Colon (tissue), 2 donors: ENCODE measurements at regions not wholly inside any gene's neighbourhood (a gene's known extent, or its start where the extent isn't known, plus 50 kb on each side); places are given as distances from the start of the nearest gene placed in this dataset.
"Not testable (repeated sequence)": the region's sequence is repeated elsewhere in the genome, so short reads cannot be mapped to it uniquely, and the experiment has no call there.

Source experiments
- FAIRE-seq: peaks from 2 replicates; lab custom pipeline; 2012; peaks lifted over from hg19 to GRCh38; lab: Jason Lieb, UNC
- donor health status: control.
- donor health status: control.

DNA sequence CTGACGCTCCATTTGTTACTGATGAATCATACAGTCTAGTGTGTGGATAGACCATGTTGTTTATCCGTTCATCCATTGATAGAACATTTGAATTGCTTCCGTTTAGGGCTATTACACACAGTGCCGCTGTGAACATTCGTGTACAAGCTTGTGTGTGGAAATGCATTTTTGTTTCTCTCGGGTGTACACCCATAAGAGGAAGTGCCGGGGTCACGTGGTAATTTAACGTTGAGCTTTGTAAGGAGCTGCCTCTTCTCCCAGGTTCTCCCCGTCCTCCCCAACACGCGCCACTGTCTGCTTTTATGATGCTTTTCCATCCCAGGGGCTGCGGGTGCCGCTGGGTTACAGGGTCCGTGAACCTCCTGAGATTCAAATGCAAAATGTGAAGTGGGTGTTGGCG lies 142.3 kb downstream of the IGLL1 start:
- FAIRE-seq: no peak

DNA sequence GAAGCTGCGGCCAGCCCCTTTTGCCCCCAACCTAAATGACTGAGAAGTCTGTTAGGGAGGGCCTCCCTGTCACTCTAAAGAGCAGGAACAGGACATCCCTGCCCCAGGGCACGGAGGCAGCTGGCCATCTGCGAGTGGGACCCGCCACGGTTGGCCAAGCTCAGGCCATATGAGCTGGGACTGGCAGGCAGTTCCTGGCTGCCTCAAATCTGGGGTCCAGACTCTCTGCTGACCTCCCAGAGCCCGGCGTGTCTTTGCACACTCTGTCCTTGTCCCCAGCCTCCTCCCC lies 143.0 kb downstream of the IGLL1 start:
- FAIRE-seq: not testable (repeated sequence)

DNA sequence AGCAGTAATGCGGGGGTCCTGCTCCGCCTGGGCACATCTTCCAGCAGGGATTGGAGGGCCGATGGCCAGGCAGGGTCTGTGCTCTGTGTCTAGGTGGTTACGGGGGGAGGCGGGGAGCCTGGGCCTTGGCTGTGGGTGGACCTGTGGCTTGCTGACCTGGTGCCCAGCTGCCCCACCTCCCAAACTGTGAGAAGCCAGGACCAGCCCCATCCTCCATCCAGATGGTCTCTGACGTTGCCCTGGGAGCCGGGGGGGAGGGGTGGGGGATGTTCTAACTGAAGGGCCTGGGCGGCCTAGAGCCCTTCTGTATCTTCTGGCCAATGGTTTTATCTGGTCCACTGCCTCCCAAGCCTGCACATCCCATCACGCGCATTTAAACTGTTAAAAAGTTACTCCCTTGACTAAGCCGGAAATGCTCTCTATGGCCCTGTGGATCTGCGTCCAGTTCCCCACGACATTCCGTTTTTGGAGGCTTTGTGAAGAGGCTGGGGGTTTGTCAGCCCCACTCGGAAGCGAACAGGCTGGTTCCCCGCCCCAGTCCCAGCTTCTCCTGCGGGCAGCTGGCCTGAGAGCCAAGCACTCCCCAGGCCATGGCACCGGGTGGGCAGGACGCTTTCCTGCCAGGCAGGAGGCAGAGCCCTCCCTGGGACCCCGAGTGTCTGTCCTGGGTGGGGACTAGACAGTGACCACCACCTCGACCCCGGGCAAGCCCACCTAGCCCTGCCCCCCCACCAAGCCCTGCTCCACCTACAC lies 143.6 kb downstream of the IGLL1 start:
- FAIRE-seq: not testable (repeated sequence)

DNA sequence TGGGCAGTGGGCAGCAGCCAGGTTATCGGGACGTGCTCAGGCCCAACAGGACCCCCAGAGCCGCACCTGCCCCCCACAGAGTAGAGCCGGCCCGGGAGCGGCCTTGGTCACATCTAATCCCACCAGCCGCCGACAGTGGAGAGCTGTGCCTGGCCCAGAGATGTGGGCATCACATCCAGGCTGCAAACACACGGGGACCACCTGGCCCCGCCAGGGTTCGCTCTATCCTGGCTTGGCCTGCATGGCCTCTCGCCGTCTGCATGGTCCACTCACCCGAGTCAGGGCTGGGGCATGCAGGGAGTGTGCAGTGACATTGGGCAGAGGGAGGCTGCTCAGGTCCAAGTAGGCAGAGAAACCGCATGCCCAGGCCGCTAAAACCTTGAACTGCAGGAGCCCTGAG lies 144.9 kb downstream of the IGLL1 start:
- FAIRE-seq: not testable (repeated sequence)

DNA sequence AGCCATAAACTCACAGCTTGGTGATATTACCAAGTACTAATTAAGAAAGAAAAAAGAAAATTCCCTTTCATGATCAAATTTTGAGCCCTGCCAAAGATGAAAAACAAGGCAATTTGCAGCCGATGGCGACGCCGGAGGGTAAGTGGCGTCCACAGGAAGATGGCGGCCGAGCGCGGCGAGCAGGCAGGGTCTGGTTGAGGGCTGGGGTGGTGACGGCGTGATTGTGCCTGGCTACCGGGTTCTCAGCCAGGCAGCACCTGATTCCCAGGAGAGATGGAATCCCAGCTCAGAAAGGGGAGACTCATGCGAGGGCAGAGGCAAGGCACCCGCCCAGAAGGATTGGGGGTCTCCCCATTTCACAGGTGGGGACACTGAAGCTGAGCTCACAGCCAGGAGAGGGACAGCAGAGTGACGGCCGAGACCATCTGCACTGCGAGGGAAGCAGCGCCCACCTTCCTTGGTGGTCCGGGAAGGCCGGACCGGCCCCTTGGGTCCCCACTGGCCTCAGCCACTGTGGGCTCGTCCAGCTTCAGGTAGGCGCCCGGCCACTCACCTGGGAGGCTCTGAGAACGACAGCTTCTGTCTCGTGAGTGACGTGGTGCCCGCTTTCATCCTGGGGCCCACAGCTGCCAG lies 145.8 kb downstream of the IGLL1 start:
- not testable (repeated sequence) for FAIRE-seq

DNA sequence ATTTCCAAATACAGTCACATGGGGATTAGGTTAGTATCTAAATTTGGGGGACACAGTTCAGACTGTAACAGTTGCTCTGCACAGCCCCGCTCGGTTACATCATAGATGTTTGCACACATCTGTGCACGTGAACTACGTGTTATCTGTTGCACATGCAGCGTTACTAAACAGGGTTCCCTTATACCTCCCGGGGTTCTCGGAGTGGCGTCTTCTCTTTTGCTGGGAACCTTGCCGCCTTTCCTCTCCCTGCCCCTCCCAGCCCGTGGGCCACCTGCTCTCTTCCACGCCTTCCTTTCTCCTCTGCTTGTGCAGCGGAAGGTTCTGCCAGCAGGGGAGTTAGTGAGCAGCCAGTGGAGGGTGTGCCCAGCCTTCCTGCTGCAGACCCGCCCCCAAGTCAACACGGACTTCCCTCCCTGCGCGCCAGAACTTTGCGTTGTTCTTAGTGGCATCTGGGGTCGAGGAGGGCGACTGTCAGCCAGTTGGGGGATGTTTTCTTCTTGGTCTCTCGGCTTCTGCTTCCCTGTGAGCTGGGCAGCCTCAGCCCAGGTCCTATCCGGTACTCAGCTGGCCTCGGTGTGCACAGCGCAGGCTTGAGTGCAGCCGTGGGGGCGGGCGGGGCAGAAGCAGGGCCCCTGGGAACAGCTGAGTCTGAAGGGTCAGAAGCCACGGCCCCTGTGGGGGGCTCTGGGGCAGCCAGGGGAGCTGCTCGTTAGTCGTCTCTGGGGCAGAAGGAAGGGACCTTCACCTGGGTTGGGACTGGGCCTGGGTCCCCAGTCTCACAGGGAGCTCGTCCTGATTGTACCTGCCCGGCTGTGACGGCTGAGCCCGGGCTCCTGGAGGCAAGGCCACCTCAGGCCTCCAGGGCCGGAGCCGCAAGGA lies 146.7 kb downstream of the IGLL1 start:
- FAIRE-seq: not testable (repeated sequence)

DNA sequence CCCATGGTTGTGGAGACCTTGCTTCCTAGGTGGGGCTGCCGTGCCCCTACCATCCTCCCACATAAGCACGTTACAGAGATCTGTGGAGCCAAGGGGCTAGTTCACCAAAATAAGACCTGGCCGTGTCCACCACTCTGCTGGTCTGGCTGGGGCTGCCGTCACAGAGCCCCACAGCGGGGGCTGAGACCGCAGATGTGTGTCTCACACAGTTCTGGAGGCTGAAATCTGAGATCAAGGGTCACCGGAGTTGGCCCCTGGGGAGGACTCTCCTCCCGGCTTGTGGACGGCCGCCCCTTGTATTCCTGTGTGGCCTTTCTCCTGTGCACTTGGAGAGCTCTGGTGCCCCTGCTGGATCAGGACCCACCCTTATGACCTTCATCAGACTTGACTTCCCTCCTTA lies 147.4 kb downstream of the IGLL1 start:
- FAIRE-seq: not testable (repeated sequence)

DNA sequence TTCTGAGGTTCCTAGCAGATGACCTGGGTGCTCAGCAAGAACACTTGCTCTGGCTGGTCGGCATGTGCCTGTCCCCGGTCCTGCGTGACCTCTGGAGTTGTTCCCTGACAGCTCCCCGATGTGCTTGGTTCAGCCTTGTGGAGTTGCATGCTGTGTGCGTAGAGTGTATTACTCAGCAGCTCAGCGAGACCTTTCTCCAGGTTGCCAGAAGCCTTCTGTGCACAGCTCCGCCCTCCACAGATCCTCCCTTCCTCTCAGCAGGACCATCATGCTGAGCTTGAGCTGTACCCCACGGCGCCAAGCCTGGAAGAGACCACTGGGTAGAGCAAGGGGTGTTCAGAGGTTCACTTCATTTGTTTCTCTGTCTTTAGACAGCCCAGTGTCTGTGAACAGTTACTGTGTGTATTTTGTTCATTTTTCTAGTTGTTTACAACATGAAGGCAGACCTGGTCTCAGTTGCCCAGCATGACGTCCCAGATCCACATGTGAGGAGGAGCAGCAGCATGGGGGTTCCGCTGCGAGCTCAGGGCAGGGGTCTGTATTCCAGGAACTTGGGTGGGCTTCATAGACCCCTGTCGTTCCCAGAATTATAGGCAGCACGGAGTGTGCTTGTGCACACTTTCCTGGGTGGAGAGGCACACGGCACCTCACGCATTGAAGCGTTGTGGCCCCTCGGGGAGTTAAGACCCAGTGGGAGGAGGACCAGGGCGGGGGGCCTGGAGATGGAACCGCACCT lies 148.6 kb downstream of the IGLL1 start:
- no peak for FAIRE-seq

DNA sequence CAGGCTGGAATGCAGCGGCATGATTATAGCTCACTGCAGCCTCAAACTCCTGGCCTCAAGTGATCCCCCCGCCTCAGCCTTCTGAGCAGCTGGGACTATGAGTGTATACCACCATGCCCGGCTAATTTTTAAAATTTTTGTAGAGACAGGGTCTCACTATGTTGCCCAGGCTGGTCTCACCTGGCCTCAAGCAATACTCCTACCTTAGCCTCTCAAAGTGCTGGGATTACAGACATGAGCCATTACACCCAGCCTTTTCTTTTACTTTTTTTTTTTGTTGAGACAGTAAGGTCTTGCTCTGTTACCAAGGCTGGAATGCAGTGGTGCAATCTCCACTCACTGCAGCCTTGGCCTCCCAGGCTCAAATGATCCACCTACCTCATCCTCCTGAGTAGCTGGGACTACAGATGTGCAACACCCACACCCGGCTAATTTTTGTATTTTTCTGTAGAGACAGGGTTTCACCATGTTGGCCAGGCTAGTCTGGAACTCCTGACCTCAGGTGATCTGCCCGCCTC lies 155.5 kb downstream of the IGLL1 start:
- FAIRE-seq: not testable (repeated sequence)

DNA sequence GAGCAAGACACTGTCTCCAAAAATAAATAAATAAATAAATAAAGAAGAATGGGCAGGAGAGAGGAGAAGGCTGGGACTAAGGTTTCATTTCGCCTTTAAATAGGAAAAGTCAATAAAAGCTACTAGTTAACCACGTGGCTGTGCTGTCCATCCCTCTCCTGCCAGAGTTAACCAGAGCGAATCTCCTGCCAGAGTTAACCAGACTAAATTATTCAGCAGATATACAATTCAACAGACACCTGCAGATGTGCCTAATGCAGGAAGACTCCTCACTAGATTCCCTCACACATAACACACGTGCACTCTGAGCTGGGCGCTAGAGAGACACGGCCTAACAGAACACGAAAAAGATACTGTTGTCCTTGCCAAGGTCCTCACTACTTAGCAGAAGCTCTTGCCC lies 156.1 kb downstream of the IGLL1 start:
- no peak for FAIRE-seq

DNA sequence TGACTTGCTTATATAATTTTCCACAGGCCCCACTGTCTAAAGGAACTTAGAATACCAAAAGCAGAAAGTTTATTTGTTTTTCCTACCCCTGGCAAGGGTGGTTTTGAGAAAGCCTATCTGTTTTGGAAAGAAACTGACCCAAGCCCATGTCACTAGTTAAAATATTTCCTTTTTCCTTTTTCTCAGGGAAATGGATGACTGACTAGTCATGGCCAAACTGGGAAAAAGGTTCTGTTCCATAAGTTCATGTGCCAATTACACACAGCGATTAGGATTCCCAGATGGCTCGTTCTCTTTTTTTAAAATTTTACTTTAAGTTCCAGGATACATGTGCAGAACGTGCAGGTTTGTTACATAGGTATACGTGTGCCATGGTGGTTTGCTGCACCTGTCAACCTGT lies 157.8 kb downstream of the IGLL1 start:
- not testable (repeated sequence) for FAIRE-seq

DNA sequence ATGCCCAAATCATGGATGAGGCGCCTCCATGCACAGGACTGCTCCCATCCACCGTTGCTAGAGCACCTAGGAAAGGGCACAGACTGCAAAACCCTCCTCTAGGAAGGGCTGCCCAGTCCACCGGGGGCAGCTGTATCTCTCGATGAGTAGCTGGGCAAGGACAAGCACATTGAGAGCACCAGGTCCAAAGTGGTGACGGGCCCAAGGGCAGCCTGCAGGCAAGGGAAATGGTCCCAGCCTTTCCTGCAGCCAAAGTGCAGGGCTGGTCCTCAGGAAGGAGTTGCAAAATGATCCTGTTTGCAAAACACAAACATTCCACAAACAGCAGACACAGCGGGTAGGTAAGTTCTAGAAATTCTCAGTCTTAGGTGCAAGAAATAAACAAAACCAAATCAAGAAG lies 158.8 kb downstream of the IGLL1 start:
- not testable (repeated sequence) for FAIRE-seq

DNA sequence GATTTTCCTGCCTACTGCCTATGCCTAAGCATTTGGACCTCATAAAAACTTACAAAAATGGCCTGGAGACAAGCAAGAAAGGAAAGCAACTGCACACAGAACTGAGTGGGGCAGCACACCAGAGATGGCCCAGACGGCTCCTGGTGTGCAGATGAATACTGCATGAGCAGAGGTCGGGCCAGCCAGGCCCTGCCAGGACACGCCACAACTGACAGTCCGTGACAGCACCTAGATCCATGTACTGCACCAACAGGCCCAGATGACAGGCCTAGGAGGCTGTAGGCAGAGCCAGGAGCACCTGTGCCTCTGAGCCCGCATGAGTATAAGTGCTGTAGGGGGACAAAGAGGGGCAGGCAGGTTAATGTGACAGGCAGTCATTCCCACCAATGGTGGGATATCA lies 160.2 kb downstream of the IGLL1 start:
- no peak for FAIRE-seq

DNA sequence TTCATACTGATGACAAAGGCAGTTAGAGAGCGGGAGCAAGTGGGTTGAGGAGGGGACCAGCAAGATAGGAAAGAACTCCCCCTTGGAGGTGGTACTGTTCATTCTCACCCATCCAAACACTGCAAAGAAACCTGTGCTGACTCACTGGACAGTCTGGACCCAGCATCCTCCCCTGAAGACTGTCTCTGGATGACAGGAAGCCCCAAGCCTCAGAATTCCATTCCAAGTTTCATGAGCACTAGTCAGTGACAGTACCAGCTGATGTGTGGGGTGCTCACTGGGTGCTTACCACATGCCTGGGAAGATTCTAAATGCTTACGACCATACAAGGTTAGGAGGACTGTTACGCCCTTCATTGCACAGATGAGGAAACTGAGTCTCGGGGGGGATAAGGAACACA lies 160.9 kb downstream of the IGLL1 start:
- FAIRE-seq: no peak

DNA sequence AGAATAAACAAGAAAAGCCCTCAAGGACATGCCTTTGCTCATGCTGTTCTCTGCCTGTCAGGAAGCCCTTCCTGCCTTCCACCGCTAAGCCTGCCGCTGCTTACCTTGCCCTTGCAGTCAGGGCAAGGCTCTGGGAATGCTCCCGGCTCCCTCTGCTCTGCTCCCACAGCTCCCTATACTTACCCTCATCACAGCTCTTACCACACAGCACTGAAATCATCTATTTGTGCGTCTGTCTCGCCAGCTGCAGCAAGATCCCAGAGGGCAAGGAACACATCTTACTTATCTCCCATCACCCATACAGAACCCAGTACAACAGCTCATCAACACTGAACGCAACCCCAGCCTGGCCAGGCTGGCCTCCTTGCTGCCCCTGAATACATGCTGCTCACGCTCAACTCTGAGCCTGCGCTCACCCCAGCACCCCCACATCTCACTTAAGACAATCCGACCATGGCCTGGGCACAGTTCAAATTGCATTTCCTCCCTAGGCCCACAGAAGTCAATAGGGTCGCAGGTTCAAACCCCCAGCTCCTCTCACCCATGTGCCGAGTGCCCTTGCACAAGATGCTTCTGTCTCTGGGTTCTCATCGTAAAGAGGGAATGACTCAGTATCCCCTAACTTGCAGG lies 161.8 kb downstream of the IGLL1 start:
- FAIRE-seq: no peak

DNA sequence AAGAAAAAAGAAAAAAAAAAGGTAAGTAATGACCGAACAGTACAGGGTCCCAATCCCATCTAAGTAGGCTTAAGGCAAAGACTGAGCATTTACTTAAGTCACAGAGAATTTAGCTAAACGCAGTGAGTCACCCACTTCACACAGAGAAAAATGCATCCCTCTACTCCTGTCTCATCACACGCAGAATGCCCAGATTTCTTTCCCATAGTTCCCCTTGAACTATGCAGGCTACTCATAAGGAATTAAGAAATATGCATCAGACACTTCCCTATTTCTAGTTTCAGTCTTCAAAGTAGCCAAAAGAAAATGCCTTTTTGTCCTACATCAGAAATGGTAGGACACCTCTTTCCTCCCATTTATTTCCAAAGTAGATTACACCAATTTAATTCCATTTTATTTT lies 162.8 kb downstream of the IGLL1 start:
- FAIRE-seq: not testable (repeated sequence)

DNA sequence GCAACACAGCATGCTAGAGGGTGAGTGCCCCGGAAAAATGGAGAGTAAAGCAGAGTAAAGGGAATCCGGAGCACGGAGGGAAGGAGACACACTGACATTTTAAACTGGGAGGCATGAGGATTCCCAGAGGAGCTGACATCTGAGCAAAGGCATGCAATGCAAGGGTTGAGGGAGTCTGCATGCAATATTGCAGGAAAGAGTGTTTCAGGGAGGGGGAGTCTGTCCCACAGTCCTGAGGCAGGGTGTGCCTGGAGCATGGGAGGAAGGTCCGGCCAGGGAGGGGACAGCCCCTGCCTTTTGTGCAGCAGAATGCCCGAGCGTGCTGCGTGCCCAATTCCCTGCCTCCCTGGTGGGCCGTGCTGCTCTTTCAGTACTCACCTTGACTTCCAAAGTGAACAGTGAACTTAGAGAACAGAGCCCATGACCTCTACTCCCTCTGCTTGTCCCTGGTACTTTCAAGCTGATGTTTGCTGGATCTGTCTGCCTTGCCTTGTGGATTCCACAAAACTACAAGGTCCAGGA lies 163.9 kb downstream of the IGLL1 start:
- FAIRE-seq: not testable (repeated sequence)

DNA sequence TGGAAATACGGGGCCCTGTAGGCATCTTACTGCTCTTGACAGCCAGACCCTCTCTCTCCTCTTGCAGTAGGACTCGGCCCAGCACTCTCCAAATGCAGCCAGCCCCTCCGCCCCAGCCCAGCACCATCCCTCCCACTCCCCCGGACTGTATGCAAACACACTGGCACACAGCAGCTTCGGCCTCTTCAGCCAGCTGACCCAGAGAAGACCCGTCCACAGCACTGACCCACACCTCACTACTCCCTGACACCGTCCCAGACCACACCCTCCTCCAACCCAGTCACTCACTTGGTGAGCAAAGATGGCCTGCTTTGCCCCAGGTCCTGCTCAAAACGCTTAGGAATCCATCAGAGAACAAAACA lies 164.6 kb downstream of the IGLL1 start:
- no peak for FAIRE-seq

DNA sequence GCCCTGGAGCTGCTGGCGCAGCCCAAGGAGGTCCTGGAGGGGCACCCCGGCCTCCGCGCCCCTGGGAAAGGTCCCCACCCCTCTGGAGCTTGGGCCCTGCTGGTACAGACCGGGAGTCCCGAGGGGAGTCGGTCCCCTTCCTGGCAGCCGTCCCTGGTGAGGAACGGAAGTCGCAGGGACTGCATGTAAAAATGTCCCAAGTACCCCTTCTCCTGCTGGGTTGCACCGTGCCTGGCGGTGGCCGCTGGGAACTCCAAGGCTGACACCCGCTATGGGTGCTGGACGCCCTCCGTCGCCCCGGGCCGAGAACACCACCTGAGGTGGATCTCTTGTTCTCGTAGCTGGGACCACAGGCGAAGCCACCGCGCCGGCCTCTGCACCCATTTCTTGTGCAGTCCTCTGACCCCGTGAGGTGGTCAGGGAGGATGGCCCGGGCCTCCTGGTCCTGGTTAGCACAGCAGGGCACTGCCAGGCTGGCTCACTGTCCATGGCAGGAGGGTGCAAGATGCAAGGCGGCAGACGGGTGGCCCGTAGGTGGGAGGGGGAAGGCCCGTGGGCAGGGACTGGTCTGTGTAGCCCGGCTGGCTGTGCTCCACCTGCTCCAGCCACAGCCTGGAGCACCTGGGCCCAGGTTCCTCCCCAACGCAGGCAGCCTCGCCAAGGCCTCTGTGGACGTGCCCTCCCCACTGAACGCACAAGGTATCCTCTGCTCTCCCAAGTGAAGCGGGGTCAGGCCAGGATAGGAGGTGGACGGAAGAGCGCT lies 165.2 kb downstream of the IGLL1 start:
- no peak for FAIRE-seq

DNA sequence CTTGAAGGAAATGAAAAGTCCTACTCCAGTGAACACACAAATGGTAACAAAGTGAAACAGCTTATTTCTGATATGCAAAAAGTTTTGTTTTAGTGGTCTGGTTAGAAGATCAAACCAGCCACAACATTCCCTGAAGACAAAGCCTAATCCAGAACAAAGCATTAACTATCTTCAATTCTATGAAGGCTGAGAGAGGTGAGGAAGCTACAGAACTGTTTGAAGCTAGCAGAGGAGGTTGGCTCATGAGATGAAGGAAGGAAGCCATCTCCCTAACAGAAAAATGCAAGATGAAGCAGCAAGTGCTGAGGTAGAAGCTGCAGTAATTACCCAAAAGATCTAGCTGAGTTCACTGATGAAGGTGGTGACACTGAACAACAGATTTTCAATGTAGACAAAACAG lies 168.4 kb downstream of the IGLL1 start:
- FAIRE-seq: no peak

DNA sequence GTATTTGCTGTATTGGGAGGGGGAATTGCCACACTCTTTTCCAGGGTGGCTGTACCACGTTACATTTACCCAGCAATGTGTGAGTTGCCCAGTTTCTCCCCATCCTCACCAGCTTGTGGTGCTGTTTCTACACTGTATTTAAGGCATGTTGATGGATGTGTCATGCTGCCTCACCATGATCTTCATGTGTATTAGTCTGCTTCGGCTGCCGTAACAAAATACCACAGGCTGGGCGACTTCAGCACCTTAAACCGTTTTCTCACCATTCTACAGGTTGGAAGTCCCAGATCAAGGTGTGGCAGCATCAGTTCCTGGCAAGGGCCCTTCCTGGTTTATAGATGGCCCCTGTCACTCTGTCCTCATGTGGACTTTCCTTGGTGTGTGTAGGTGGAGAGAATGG lies 169.7 kb downstream of the IGLL1 start:
- FAIRE-seq: no peak
